ENCODE measurements at regions not wholly inside any gene's neighbourhood (a gene's known extent, or its start where the extent isn't known, plus 50 kb on each side); places are given as distances from the start of the nearest gene placed in this dataset.

GRCh38 chr2:181394741-181395437 is 62.3 kb upstream of the ITGA4 start:
- Mint-ChIP-seq H3K9me3 (no peaks in the 10 kb centered on the region), H3K27me3 (ENCODE audit: insufficient read depth, low read depth) (no peaks in the 10 kb centered on the region), H3K36me3 (no peaks in the 10 kb centered on the region), H3K4me3 (no peak overlapping the region), H3K4me1 (peaks cover 3% of the 10 kb centered on the region), H3K27ac (no peak overlapping the region)
- Histone ChIP-seq H3K4me2 (no peak overlapping the region), H3K79me2 (ENCODE audit: low read depth) (no peaks in the 10 kb centered on the region), H2AFZ (replicated peaks) (no peak overlapping the region), H4K20me1 (ENCODE audit: low read depth) (no peaks in the 10 kb centered on the region), H3K27me3 (no peaks in the 10 kb centered on the region), H3F3A (ENCODE audit: low read depth) (peaks cover 5% of the 10 kb centered on the region), H3K4me1 (peaks cover 14% of the 10 kb centered on the region), H3K27ac (no peak overlapping the region), H3K36me3 (no peaks in the 10 kb centered on the region), H3K4me3 (no peak overlapping the region), H3K9ac (no peak overlapping the region), H3K9me3 (ENCODE audit: low read depth) (no peaks in the 10 kb centered on the region)
- TF ChIP-seq EZH2 (IDR thresholded peaks at IDR 0.05) (no peak), EZH2phosphoT487 (IDR thresholded peaks at IDR 0.05) (no peak), CTCF (IDR thresholded peaks at IDR 0.05) (no peak)
- DNase-seq (ENCODE audit: low spot score): no peak

GRCh38 chr2:181395851-181396250 is 61.3 kb upstream of the ITGA4 start:
- no peaks in the 10 kb centered on the region for H3K36me3 Mint-ChIP-seq
- H3K4me2 ChIP-seq: no peak overlapping the region
- H3K9me3 Mint-ChIP-seq: no peaks in the 10 kb centered on the region
- no peaks in the 10 kb centered on the region for H3K36me3 ChIP-seq
- no peaks in the 10 kb centered on the region for H3K27me3 Mint-ChIP-seq (ENCODE audit: insufficient read depth, low read depth)
- no peak overlapping the region for H3K27ac Mint-ChIP-seq
- no peak overlapping the region for H3K4me3 ChIP-seq
- no peak overlapping the region for H3K4me3 Mint-ChIP-seq
- TF ChIP-seq CTCF (IDR thresholded peaks at IDR 0.05) (no peak), EZH2 (IDR thresholded peaks at IDR 0.05) (no peak), EZH2phosphoT487 (IDR thresholded peaks at IDR 0.05) (no peak)
- no peaks in the 10 kb centered on the region for H4K20me1 ChIP-seq (ENCODE audit: low read depth)
- no peak overlapping the region for H2AFZ ChIP-seq (replicated peaks)
- H3K9ac ChIP-seq: no peak overlapping the region
- no peaks in the 10 kb centered on the region for H3K9me3 ChIP-seq (ENCODE audit: low read depth)
- H3K4me1 Mint-ChIP-seq: peaks cover 3% of the 10 kb centered on the region
- H3F3A ChIP-seq (ENCODE audit: low read depth): peaks cover 5% of the 10 kb centered on the region
- DNase-seq (ENCODE audit: low spot score): no peak
- H3K27ac ChIP-seq: no peak overlapping the region
- H3K4me1 ChIP-seq: peaks cover 14% of the 10 kb centered on the region
- no peaks in the 10 kb centered on the region for H3K79me2 ChIP-seq (ENCODE audit: low read depth)
- no peaks in the 10 kb centered on the region for H3K27me3 ChIP-seq

GRCh38 chr2:181396256-181397123 is 60.7 kb upstream of the ITGA4 start:
- TF ChIP-seq EZH2 (IDR thresholded peaks at IDR 0.05) (no peak), CTCF (IDR thresholded peaks at IDR 0.05) (no peak), EZH2phosphoT487 (IDR thresholded peaks at IDR 0.05) (no peak)
- Mint-ChIP-seq H3K27me3 (ENCODE audit: insufficient read depth, low read depth) (no peaks in the 10 kb centered on the region), H3K4me3 (no peak overlapping the region), H3K36me3 (no peaks in the 10 kb centered on the region), H3K9me3 (no peaks in the 10 kb centered on the region), H3K27ac (no peak overlapping the region), H3K4me1 (peaks cover 3% of the 10 kb centered on the region)
- H3K9ac ChIP-seq: no peak overlapping the region
- no peaks in the 10 kb centered on the region for H3K9me3 ChIP-seq (ENCODE audit: low read depth)
- no peaks in the 10 kb centered on the region for H3K79me2 ChIP-seq (ENCODE audit: low read depth)
- peaks cover 14% of the 10 kb centered on the region for H3K4me1 ChIP-seq
- H3K27ac ChIP-seq: no peak overlapping the region
- peaks cover 5% of the 10 kb centered on the region for H3F3A ChIP-seq (ENCODE audit: low read depth)
- no peak overlapping the region for H3K4me3 ChIP-seq
- H4K20me1 ChIP-seq (ENCODE audit: low read depth): no peaks in the 10 kb centered on the region
- no peaks in the 10 kb centered on the region for H3K27me3 ChIP-seq
- no peak overlapping the region for H3K4me2 ChIP-seq
- no peaks in the 10 kb centered on the region for H3K36me3 ChIP-seq
- no peak for DNase-seq (ENCODE audit: low spot score)
- H2AFZ ChIP-seq (replicated peaks): no peak overlapping the region

Data from neural progenitor cell (in vitro differentiated cells).